Keratinocyte (primary cell): ENCODE measurements at regions not wholly inside any gene's neighbourhood (a gene's known extent, or its start where the extent isn't known, plus 50 kb on each side); places are given as distances from the start of the nearest gene placed in this dataset.

Experiments
- EZH2 ChIP-seq: IDR thresholded peaks from one replicate; pipeline ENCODE4 v1.6.1; 2012; ENCODE audit warnings: inconsistent platforms, mild to moderate bottlenecking, low read length, moderate library complexity
- TF ChIP-seq, protein P1 (sequence below), 3 experiments: IDR thresholded peaks in 1 of 3; conservative IDR thresholded peaks in 1 of 3; optimal IDR thresholded peaks in 1 of 3; 2 replicates in 2 of 3; 3 replicates in 1 of 3; pipeline versions ENCODE3 to v1.5.1; 2011; ENCODE audit warnings: low read length in 3 of 3, mild to moderate bottlenecking in 3 of 3, moderate library complexity in 2 of 3, control low read depth in 1 of 3, inconsistent platforms in 1 of 3; ENCODE audit not compliant: insufficient read depth in 2 of 3; ENCODE audit errors: extremely low read depth in 1 of 3

DNA sequence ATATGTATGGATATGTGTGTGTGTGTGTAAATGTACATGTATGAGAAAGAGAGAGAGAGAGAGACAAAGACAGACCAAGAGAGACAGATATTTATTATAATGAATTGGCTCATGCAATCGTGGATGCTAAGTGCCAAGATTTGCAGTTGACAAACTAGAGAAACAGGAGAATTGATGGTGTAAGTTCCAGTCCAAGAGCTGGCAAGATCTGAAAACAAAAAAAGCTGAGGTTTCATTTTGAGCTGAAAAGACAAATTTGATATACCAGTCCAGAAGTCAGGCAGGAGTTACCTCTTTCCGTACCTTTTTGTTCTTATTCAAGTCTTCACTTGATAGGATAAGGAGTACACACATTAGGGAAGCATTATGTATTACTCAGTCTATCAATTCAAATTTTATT lies 157.8 kb downstream of the COPS8 start:
- TF ChIP-seq, protein P1, sequence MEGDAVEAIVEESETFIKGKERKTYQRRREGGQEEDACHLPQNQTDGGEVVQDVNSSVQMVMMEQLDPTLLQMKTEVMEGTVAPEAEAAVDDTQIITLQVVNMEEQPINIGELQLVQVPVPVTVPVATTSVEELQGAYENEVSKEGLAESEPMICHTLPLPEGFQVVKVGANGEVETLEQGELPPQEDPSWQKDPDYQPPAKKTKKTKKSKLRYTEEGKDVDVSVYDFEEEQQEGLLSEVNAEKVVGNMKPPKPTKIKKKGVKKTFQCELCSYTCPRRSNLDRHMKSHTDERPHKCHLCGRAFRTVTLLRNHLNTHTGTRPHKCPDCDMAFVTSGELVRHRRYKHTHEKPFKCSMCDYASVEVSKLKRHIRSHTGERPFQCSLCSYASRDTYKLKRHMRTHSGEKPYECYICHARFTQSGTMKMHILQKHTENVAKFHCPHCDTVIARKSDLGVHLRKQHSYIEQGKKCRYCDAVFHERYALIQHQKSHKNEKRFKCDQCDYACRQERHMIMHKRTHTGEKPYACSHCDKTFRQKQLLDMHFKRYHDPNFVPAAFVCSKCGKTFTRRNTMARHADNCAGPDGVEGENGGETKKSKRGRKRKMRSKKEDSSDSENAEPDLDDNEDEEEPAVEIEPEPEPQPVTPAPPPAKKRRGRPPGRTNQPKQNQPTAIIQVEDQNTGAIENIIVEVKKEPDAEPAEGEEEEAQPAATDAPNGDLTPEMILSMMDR (optimal IDR thresholded peaks at IDR 0.05 in 1 of 3, IDR thresholded peaks at IDR 0.05 in 1 of 3, conservative IDR thresholded peaks at IDR 0.05 in 1 of 3; ENCODE audit: extremely low read depth in 1 of 3, insufficient read depth in 2 of 3, low read length in 3 of 3), result no peak
- no peak for TF ChIP-seq EZH2
